T-cell (primary cell): ENCODE measurements at regions not wholly inside any gene's neighbourhood (a gene's known extent, or its start where the extent isn't known, plus 50 kb on each side); places are given as distances from the start of the nearest gene placed in this dataset.

Source experiments
- ATAC-seq, 4 experiments: fragments of 200-7000 bp in 3 of 4; fragments of 150-1000 bp in 1 of 4; cut with Tn5 transposase; replicated peaks in 1 of 4; 1 replicate in 3 of 4; 2 replicates in 1 of 4; pipeline ENCODE4 v1.10.0; 2021; ENCODE audit warnings: moderate library complexity in 3 of 4, mild to moderate bottlenecking in 2 of 4, moderate number of reproducible peaks in 1 of 4
- CTCF ChIA-PET, 2 donors: fragments of 300-600 bp; sonication (Branson Sonifier 250); formaldehyde crosslinking; loops; one replicate each; lab custom pipeline; 2022; ENCODE audit warnings: antibody characterized with exemption in 2 of 2; lab: Charles Lee
- POLR2A ChIA-PET, 2 donors: fragments of 300-600 bp; sonication (Branson Sonifier 250); formaldehyde crosslinking; loops; one replicate each; lab custom pipeline; 2022; ENCODE audit warnings: antibody characterized with exemption in 2 of 2; lab: Charles Lee
- DNase-seq, 35 experiments: peaks; one replicate each; pipeline versions ENCODE4 v3.0.0 to v3.0.0-alpha.2; 2013 to 2023
- H3K27ac ChIP-seq: one replicate; pipeline ENCODE4 v1.5.1; 2013; ENCODE audit warnings: low read length
- H3K27me3 ChIP-seq, 2 experiments: replicated peaks in 1 of 2; 1 replicate in 1 of 2; 2 replicates in 1 of 2; pipeline versions ENCODE4 v1.6.1 to v1.7.0; 2013; ENCODE audit warnings: low read length in 1 of 2, mixed read lengths in 1 of 2; ENCODE audit not compliant: control insufficient read depth in 2 of 2, insufficient read depth in 2 of 2; ENCODE audit errors: extremely low read depth in 1 of 2
- H3K36me3 ChIP-seq, 2 donors: 1 replicate in 1 of 2; 2 replicates in 1 of 2; pipeline versions ENCODE4 v1.6.1 to v1.7.0; 2013; ENCODE audit warnings: low read length in 1 of 2; ENCODE audit not compliant: control insufficient read depth in 2 of 2, insufficient read depth in 1 of 2; ENCODE audit errors: extremely low read depth in 1 of 2
- H3K4me1 ChIP-seq, 2 experiments: 1 replicate in 1 of 2; 2 replicates in 1 of 2; pipeline versions ENCODE4 v1.6.1 to v1.7.0; 2013; ENCODE audit warnings: low read length in 2 of 2, mixed read lengths in 1 of 2; ENCODE audit not compliant: insufficient read depth in 2 of 2, control insufficient read depth in 1 of 2; ENCODE audit errors: extremely low read depth in 1 of 2
- H3K4me3 ChIP-seq, 2 donors: 1 replicate in 1 of 2; 2 replicates in 1 of 2; pipeline versions ENCODE4 v1.5.1 to v1.7.0; 2013; ENCODE audit warnings: mild to moderate bottlenecking in 2 of 2, low read length in 1 of 2, moderate library complexity in 1 of 2; ENCODE audit not compliant: control insufficient read depth in 1 of 2; ENCODE audit errors: extremely low read depth in 1 of 2
- H3K9me3 ChIP-seq: 2 replicates; pipeline ENCODE4 v1.7.0; 2013
- H3K27ac Mint-ChIP-seq, 2 donors: one replicate each; pipeline ENCODE4 v1.8.0; 2020 to 2021; ENCODE audit warnings: mild to moderate bottlenecking in 2 of 2, mixed read lengths in 2 of 2
- H3K27me3 Mint-ChIP-seq, 2 donors: one replicate each; pipeline ENCODE4 v1.8.0; 2021 to 2022; ENCODE audit warnings: mixed read lengths in 2 of 2
- H3K36me3 Mint-ChIP-seq: one replicate; pipeline ENCODE4 v1.8.0; 2021; ENCODE audit warnings: mixed read lengths
- H3K4me1 Mint-ChIP-seq, 3 donors: one replicate each; pipeline ENCODE4 v1.8.0; 2020 to 2022; ENCODE audit warnings: mixed read lengths in 3 of 3, mild to moderate bottlenecking in 1 of 3
- H3K4me3 Mint-ChIP-seq, 3 donors: one replicate each; pipeline ENCODE4 v1.8.0; 2020 to 2022; ENCODE audit warnings: mild to moderate bottlenecking in 3 of 3, mixed read lengths in 3 of 3, moderate library complexity in 3 of 3
- H3K9me3 Mint-ChIP-seq, 3 donors: one replicate each; pipeline ENCODE4 v1.8.0; 2020 to 2022; ENCODE audit warnings: mixed read lengths in 3 of 3
- whole genome bisulfite sequencing: methylation state at CpG from one replicate; pipeline ENCODE4 v1.1.5; 2013; ENCODE audit warnings: missing lambda C conversion rate; ENCODE audit not compliant: insufficient coverage; 5-methylcytosine and 5-hydroxymethylcytosine counted together

- ChIA-PET POLR2A (no interaction called here), CTCF (no interaction called here)
- Mint-ChIP-seq H3K9me3 (no peaks in the 10 kb centered on the region), H3K4me1 (no peaks in the 10 kb centered on the region), H3K4me3 (no peak overlapping the region), H3K36me3 (no peaks in the 10 kb centered on the region), H3K27ac (no peak overlapping the region), H3K27me3 (no peaks in the 10 kb centered on the region)
- Histone ChIP-seq H3K27ac (no peak overlapping the region), H3K4me1 (no peaks in the 10 kb centered on the region), H3K4me3 (no peak overlapping the region), H3K9me3 (no peaks in the 10 kb centered on the region), H3K27me3 (no peaks in the 10 kb centered on the region), H3K36me3 (no peaks in the 10 kb centered on the region)
- DNase-seq, result no peak
- no peak for ATAC-seq
- WGBS, result no CpG with 5 or more reads among the region's 1 CpG
Observed at GRCh38 chrY:8622156-8622555, 715.1 kb upstream of the TSPY4 start.

- WGBS, result 100% methylated on average over 1 of the region's 7 CpGs
- no peak overlapping the region for H3K4me3 Mint-ChIP-seq
- DNase-seq (no peak), ATAC-seq (no peak)
- Histone ChIP-seq H3K27ac (no peak overlapping the region), H3K27me3 (no peaks in the 10 kb centered on the region), H3K9me3 (no peaks in the 10 kb centered on the region), H3K4me3 (no peak overlapping the region), H3K36me3 (no peaks in the 10 kb centered on the region), H3K4me1 (no peaks in the 10 kb centered on the region)
- ChIA-PET POLR2A (no interaction called here), CTCF (no interaction called here)
- H3K9me3 Mint-ChIP-seq, result no peaks in the 10 kb centered on the region
- no peaks in the 10 kb centered on the region for H3K36me3 Mint-ChIP-seq
- H3K27me3 Mint-ChIP-seq, result no peaks in the 10 kb centered on the region
- no peak overlapping the region for H3K27ac Mint-ChIP-seq
- no peaks in the 10 kb centered on the region for H3K4me1 Mint-ChIP-seq
Observed at GRCh38 chrY:8622856-8623255, 714.4 kb upstream of the TSPY4 start.

GRCh38 chrY:8629636-8630035, 707.6 kb upstream of the TSPY4 start:
- Histone ChIP-seq H3K36me3 (no peaks in the 10 kb centered on the region), H3K27me3 (no peaks in the 10 kb centered on the region), H3K9me3 (no peaks in the 10 kb centered on the region), H3K4me1 (no peaks in the 10 kb centered on the region), H3K27ac (no peak overlapping the region), H3K4me3 (no peak overlapping the region)
- ChIA-PET CTCF (no interaction called here), POLR2A (no interaction called here)
- Mint-ChIP-seq H3K9me3 (no peaks in the 10 kb centered on the region), H3K27ac (no peak overlapping the region), H3K36me3 (no peaks in the 10 kb centered on the region), H3K27me3 (no peaks in the 10 kb centered on the region), H3K4me3 (no peak overlapping the region), H3K4me1 (no peaks in the 10 kb centered on the region)
- 80% methylated on average over 2 of the region's 2 CpGs for WGBS
- ATAC-seq, result no peak
- no peak for DNase-seq

- Mint-ChIP-seq H3K4me3 (no peak overlapping the region), H3K27me3 (no peaks in the 10 kb centered on the region), H3K36me3 (no peaks in the 10 kb centered on the region), H3K9me3 (no peaks in the 10 kb centered on the region), H3K4me1 (no peaks in the 10 kb centered on the region), H3K27ac (no peak overlapping the region)
- CTCF ChIA-PET, result no interaction called here
- ATAC-seq (no peak), DNase-seq (no peak)
- H3K9me3 ChIP-seq, result no peaks in the 10 kb centered on the region
- no peak overlapping the region for H3K4me3 ChIP-seq
- no peaks in the 10 kb centered on the region for H3K36me3 ChIP-seq
- H3K27me3 ChIP-seq, result no peaks in the 10 kb centered on the region
- POLR2A ChIA-PET, result no interaction called here
- H3K4me1 ChIP-seq, result no peaks in the 10 kb centered on the region
- no peak overlapping the region for H3K27ac ChIP-seq
- 90% methylated on average over 4 of the region's 5 CpGs for WGBS
Observed at GRCh38 chrY:8638111-8638510, 699.2 kb upstream of the TSPY4 start.

- POLR2A ChIA-PET, result no interaction called here
- Histone ChIP-seq H3K36me3 (no peaks in the 10 kb centered on the region), H3K4me1 (no peaks in the 10 kb centered on the region), H3K9me3 (no peaks in the 10 kb centered on the region), H3K27ac (no peak overlapping the region), H3K4me3 (no peak overlapping the region), H3K27me3 (no peaks in the 10 kb centered on the region)
- no peak overlapping the region for H3K4me3 Mint-ChIP-seq
- ATAC-seq (no peak), DNase-seq (no peak)
- no peaks in the 10 kb centered on the region for H3K9me3 Mint-ChIP-seq
- H3K4me1 Mint-ChIP-seq, result no peaks in the 10 kb centered on the region
- WGBS, result no CpG with 5 or more reads among the region's 3 CpGs
- no peak overlapping the region for H3K27ac Mint-ChIP-seq
- H3K36me3 Mint-ChIP-seq, result no peaks in the 10 kb centered on the region
- CTCF ChIA-PET, result no interaction called here
- H3K27me3 Mint-ChIP-seq, result no peaks in the 10 kb centered on the region
Observed at GRCh38 chrY:8644926-8645325, 692.3 kb upstream of the TSPY4 start.

- H3K27me3 ChIP-seq, result no peaks in the 10 kb centered on the region
- POLR2A ChIA-PET, result no interaction called here
- H3K27me3 Mint-ChIP-seq, result no peaks in the 10 kb centered on the region
- no peak overlapping the region for H3K4me3 ChIP-seq
- no peaks in the 10 kb centered on the region for H3K4me1 ChIP-seq
- WGBS, result no CpG with 5 or more reads among the region's 1 CpG
- ATAC-seq (no peak), DNase-seq (no peak)
- no peaks in the 10 kb centered on the region for H3K4me1 Mint-ChIP-seq
- H3K9me3 Mint-ChIP-seq, result no peaks in the 10 kb centered on the region
- H3K27ac ChIP-seq, result no peak overlapping the region
- no peaks in the 10 kb centered on the region for H3K36me3 Mint-ChIP-seq
- H3K27ac Mint-ChIP-seq, result no peak overlapping the region
- no peaks in the 10 kb centered on the region for H3K36me3 ChIP-seq
- no peaks in the 10 kb centered on the region for H3K9me3 ChIP-seq
- CTCF ChIA-PET, result no interaction called here
- H3K4me3 Mint-ChIP-seq, result no peak overlapping the region
Observed at GRCh38 chrY:8652445-8652844, 684.8 kb upstream of the TSPY4 start.

- Mint-ChIP-seq H3K27ac (no peak overlapping the region), H3K36me3 (no peaks in the 10 kb centered on the region), H3K9me3 (no peaks in the 10 kb centered on the region), H3K4me3 (no peak overlapping the region), H3K4me1 (no peaks in the 10 kb centered on the region), H3K27me3 (no peaks in the 10 kb centered on the region)
- POLR2A ChIA-PET, result no interaction called here
- CTCF ChIA-PET, result no interaction called here
- Histone ChIP-seq H3K9me3 (no peaks in the 10 kb centered on the region), H3K27ac (no peak overlapping the region), H3K27me3 (no peaks in the 10 kb centered on the region), H3K4me3 (no peak overlapping the region), H3K4me1 (no peaks in the 10 kb centered on the region), H3K36me3 (no peaks in the 10 kb centered on the region)
- ATAC-seq, result no peak
- no peak for DNase-seq
Observed at GRCh38 chrY:8655017-8655416, 682.2 kb upstream of the TSPY4 start.
